Ishikawa (cell line): ENCODE measurements at regions not wholly inside any gene's neighbourhood (a gene's known extent, or its start where the extent isn't known, plus 50 kb on each side); places are given as distances from the start of the nearest gene placed in this dataset.

Source experiments
- CEBPB ChIP-seq: IDR thresholded peaks from 2 replicates; pipeline ENCODE4 v1.6.1; 2012
- CREB1 ChIP-seq: IDR thresholded peaks from 2 replicates; pipeline ENCODE4 v1.6.1; 2012; ENCODE audit warnings: low read depth
- EGR1 ChIP-seq: IDR thresholded peaks from 2 replicates; pipeline ENCODE4 v1.6.1; 2012
- EP300 ChIP-seq: IDR thresholded peaks from 2 replicates; pipeline ENCODE4 v1.6.1; 2012; ENCODE audit warnings: borderline replicate concordance
- FOXM1 ChIP-seq: IDR thresholded peaks from 2 replicates; pipeline ENCODE4 v1.6.1; 2012; ENCODE audit warnings: low read depth, borderline replicate concordance
- NFIC ChIP-seq: IDR thresholded peaks from 2 replicates; pipeline ENCODE4 v1.6.1; 2012
- RAD21 ChIP-seq: IDR thresholded peaks from 2 replicates; pipeline ENCODE4 v1.6.1; 2012; ENCODE audit warnings: low read depth
- TAF1 ChIP-seq: IDR thresholded peaks from 2 replicates; pipeline ENCODE4 v1.6.1; 2012; ENCODE audit warnings: low read depth, mild to moderate bottlenecking
- TCF12 ChIP-seq: IDR thresholded peaks from 2 replicates; pipeline ENCODE4 v1.6.1; 2012; ENCODE audit warnings: low read depth
- TEAD4 ChIP-seq: IDR thresholded peaks from 2 replicates; pipeline ENCODE4 v1.6.1; 2012
- YY1 ChIP-seq: IDR thresholded peaks from 2 replicates; pipeline ENCODE4 v1.6.1; 2012; ENCODE audit warnings: low read depth
- ZBTB7A ChIP-seq: IDR thresholded peaks from 2 replicates; pipeline ENCODE4 v1.6.1; 2012; ENCODE audit warnings: low read depth
- TF ChIP-seq, protein P1 (sequence below): IDR thresholded peaks from 2 replicates; pipeline ENCODE4 v1.6.1; 2012; ENCODE audit warnings: low read depth, mild to moderate bottlenecking
- TF ChIP-seq, protein P2 (sequence below): IDR thresholded peaks from 2 replicates; pipeline ENCODE4 v1.6.1; 2012
- TF ChIP-seq, protein P3 (sequence below): IDR thresholded peaks from 2 replicates; pipeline ENCODE4 v1.6.1; 2012

DNA sequence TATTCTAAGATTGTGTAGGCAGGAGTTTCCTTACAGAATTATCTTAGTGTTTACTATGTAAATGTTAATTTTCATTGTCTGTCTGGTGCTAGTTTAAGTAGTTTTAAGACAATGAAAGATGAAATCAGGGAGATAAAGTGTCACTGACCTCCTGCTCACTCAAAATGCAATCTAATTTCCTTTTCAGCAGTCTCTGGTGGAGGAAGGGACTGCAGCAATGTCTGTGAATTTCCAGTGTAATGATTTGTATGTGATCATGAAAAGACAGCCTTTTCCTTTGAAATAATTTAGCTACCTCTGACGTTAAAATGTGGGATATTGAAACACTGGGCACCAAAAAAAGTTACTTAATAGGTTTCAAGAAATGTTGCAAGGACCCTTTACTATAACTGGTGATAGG is 779.7 kb upstream of the FLRT2 start:
- TF ChIP-seq CEBPB, result no peak
- TF ChIP-seq EP300, result no peak
- no peak for TF ChIP-seq CREB1
- TF ChIP-seq TAF1, result no peak
- no peak for TF ChIP-seq TEAD4
- TF ChIP-seq EGR1, result no peak
- TF ChIP-seq, protein P1, sequence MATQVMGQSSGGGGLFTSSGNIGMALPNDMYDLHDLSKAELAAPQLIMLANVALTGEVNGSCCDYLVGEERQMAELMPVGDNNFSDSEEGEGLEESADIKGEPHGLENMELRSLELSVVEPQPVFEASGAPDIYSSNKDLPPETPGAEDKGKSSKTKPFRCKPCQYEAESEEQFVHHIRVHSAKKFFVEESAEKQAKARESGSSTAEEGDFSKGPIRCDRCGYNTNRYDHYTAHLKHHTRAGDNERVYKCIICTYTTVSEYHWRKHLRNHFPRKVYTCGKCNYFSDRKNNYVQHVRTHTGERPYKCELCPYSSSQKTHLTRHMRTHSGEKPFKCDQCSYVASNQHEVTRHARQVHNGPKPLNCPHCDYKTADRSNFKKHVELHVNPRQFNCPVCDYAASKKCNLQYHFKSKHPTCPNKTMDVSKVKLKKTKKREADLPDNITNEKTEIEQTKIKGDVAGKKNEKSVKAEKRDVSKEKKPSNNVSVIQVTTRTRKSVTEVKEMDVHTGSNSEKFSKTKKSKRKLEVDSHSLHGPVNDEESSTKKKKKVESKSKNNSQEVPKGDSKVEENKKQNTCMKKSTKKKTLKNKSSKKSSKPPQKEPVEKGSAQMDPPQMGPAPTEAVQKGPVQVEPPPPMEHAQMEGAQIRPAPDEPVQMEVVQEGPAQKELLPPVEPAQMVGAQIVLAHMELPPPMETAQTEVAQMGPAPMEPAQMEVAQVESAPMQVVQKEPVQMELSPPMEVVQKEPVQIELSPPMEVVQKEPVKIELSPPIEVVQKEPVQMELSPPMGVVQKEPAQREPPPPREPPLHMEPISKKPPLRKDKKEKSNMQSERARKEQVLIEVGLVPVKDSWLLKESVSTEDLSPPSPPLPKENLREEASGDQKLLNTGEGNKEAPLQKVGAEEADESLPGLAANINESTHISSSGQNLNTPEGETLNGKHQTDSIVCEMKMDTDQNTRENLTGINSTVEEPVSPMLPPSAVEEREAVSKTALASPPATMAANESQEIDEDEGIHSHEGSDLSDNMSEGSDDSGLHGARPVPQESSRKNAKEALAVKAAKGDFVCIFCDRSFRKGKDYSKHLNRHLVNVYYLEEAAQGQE, result no peak
- no peak for TF ChIP-seq YY1
- no peak for TF ChIP-seq RAD21
- TF ChIP-seq, protein P2, sequence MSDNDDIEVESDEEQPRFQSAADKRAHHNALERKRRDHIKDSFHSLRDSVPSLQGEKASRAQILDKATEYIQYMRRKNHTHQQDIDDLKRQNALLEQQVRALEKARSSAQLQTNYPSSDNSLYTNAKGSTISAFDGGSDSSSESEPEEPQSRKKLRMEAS, result no peak
- TF ChIP-seq NFIC, result no peak
- TF ChIP-seq, protein P3, sequence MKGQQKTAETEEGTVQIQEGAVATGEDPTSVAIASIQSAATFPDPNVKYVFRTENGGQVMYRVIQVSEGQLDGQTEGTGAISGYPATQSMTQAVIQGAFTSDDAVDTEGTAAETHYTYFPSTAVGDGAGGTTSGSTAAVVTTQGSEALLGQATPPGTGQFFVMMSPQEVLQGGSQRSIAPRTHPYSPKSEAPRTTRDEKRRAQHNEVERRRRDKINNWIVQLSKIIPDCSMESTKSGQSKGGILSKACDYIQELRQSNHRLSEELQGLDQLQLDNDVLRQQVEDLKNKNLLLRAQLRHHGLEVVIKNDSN, result no peak
- TF ChIP-seq ZBTB7A, result no peak
- TF ChIP-seq TCF12, result no peak
- TF ChIP-seq FOXM1, result no peak

DNA sequence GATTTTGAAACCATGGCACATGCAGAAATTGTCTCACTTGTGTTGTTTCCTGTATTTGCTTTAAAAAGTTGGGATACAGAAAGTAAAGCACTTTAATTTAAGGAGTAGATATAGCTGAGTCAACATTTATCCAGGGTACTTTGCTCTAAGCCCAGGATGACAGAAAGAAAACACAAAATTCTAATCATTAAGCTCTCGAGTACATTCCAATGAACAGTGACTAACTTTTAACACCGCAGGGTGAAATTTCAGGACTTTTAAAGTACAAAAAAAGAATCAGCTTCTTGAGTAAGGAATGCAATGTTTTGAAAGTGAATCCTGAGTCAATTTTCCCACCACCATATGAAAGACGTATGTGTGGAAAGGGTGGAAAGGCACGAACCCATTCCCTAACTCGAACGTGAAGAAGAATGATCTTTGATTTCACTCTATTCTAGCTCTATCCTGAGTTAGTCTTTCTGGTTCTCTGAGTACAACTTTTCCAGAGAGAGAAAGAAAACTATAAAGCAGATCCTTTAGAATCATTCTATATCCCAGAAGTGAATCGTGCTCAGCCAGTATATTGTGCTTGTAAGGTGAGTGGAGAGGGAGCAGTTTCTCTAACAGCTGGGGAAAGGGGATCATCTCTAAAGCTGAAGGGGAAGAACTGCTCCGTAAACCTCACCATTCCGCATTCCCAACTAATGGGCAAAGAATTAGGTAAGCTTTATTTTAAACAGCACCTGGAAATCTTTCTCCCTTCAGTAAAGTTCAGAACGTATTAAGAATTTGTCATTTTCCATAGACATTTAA is 779.0 kb upstream of the FLRT2 start:
- TF ChIP-seq RAD21 (no peak), ZBTB7A (no peak), YY1 (no peak), TCF12 (no peak), TAF1 (no peak), FOXM1 (no peak), NFIC (no peak), CEBPB (no peak), EP300 (no peak), CREB1 (no peak), TEAD4 (no peak), EGR1 (no peak)
- TF ChIP-seq, protein P3, result no peak
- TF ChIP-seq, protein P1, result no peak
- TF ChIP-seq, protein P2, result no peak

GRCh38 chr14:84751745-84752144 is 778.2 kb upstream of the FLRT2 start:
- TF ChIP-seq TEAD4 (no peak), FOXM1 (no peak), YY1 (no peak), EP300 (no peak), CEBPB (no peak), RAD21 (no peak), TCF12 (no peak), CREB1 (no peak), NFIC (no peak), TAF1 (no peak), EGR1 (no peak), ZBTB7A (no peak)
- TF ChIP-seq, protein P3, result no peak
- TF ChIP-seq, protein P2, result no peak
- TF ChIP-seq, protein P1, result no peak
